Uterus (tissue), 3 donors: ENCODE measurements at regions not wholly inside any gene's neighbourhood (a gene's known extent, or its start where the extent isn't known, plus 50 kb on each side); places are given as distances from the start of the nearest gene placed in this dataset.

Experiments used
- DNase-seq, 2 donors: peaks; one replicate each; pipeline ENCODE4 v3.0.0-alpha.2; 2019 to 2020
- H3K27ac ChIP-seq, 2 donors: fragments of 200-600 bp; sonication (generic); 1 replicate in 1 of 2; 2 replicates in 1 of 2; pipeline ENCODE4 v1.5.1; 2016 to 2018
- H3K27me3 ChIP-seq, 2 donors: fragments of 200-600 bp; sonication (generic); one replicate each; pipeline ENCODE4 v1.5.1; 2018 to 2019; ENCODE audit warnings: control low read depth in 1 of 2
- H3K36me3 ChIP-seq, 2 donors: fragments of 200-600 bp; sonication (generic); one replicate each; pipeline ENCODE4 v1.5.1; 2019; ENCODE audit warnings: control low read depth in 1 of 2
- H3K4me1 ChIP-seq, 2 donors: fragments of 200-600 bp; sonication (generic); one replicate each; pipeline ENCODE4 v1.5.1; 2018 to 2019; ENCODE audit warnings: control low read depth in 1 of 2
- H3K4me3 ChIP-seq, 2 donors: fragments of 200-600 bp; sonication (generic); 1 replicate in 1 of 2; 2 replicates in 1 of 2; pipeline ENCODE4 v1.5.1; 2018 to 2019; ENCODE audit warnings: mild to moderate bottlenecking in 1 of 2
- H3K9me3 ChIP-seq, 2 donors: fragments of 200-600 bp; sonication (generic); one replicate each; pipeline ENCODE4 v1.5.1; 2019; ENCODE audit warnings: control low read depth in 1 of 2
- CTCF ChIP-seq, 4 experiments: fragments of 200-600 bp in 2 of 4; fragments of 450-650 bp in 2 of 4; sonication (generic) in 2 of 4; IDR thresholded peaks; one replicate each; pipeline ENCODE4 v1.5.1; 2016 to 2019; ENCODE audit warnings: antibody characterized with exemption in 4 of 4, mild to moderate bottlenecking in 2 of 4, moderate library complexity in 1 of 4
- POLR2A ChIP-seq, 2 donors: fragments of 450-650 bp; IDR thresholded peaks; one replicate each; pipeline ENCODE4 v1.6.1; 2016; ENCODE audit warnings: antibody characterized with exemption in 2 of 2, mild to moderate bottlenecking in 1 of 2, moderate library complexity in 1 of 2
- intact Hi-C: fragments of 100-400 bp; cut with DNase I; formaldehyde crosslinking; loops from one replicate; pipeline ENCODE4 v1.15.1; 2023; ENCODE audit warnings: low total_unique reads
- donor health status: DM: yes; HTN: yes; CAD: no.

- no peaks in the 10 kb centered on the region for H3K36me3 ChIP-seq
- no peak overlapping the region for H3K27ac ChIP-seq
- no peaks in the 10 kb centered on the region for H3K9me3 ChIP-seq
- no peaks in the 10 kb centered on the region for H3K27me3 ChIP-seq
- no peak for DNase-seq
- H3K4me1 ChIP-seq, result no peaks in the 10 kb centered on the region
- intact Hi-C loops, result no loop called here
- TF ChIP-seq POLR2A (IDR thresholded peaks at IDR 0.05), result no peak
- TF ChIP-seq CTCF (IDR thresholded peaks at IDR 0.05), result no peak
- no peak overlapping the region for H3K4me3 ChIP-seq
Observed at GRCh38 chr3:34399401-34399800, 601.0 kb downstream of the PDCD6IP start.

- intact Hi-C loops, result no loop called here
- TF ChIP-seq POLR2A (IDR thresholded peaks at IDR 0.05), result no peak
- TF ChIP-seq CTCF (IDR thresholded peaks at IDR 0.05), result no peak
- H3K36me3 ChIP-seq, result no peaks in the 10 kb centered on the region
Observed at GRCh38 chr3:34405159-34405558, 606.7 kb downstream of the PDCD6IP start.

GRCh38 chr3:34407281-34407680, 608.9 kb downstream of the PDCD6IP start:
- no peak for DNase-seq
- no peaks in the 10 kb centered on the region for H3K27me3 ChIP-seq
- no peaks in the 10 kb centered on the region for H3K4me1 ChIP-seq
- intact Hi-C loops, result no loop called here
- TF ChIP-seq CTCF (IDR thresholded peaks at IDR 0.05) (no peak), POLR2A (IDR thresholded peaks at IDR 0.05) (no peak)
- H3K27ac ChIP-seq, result no peak overlapping the region
- no peaks in the 10 kb centered on the region for H3K36me3 ChIP-seq
- no peak overlapping the region for H3K4me3 ChIP-seq
- H3K9me3 ChIP-seq, result no peaks in the 10 kb centered on the region

More at GRCh38 chr3:34405159-34405558, 606.7 kb downstream of the PDCD6IP start:
- no peak overlapping the region for H3K4me3 ChIP-seq
- no peaks in the 10 kb centered on the region for H3K27me3 ChIP-seq
- H3K27ac ChIP-seq, result no peak overlapping the region
- H3K9me3 ChIP-seq, result no peaks in the 10 kb centered on the region
- no peaks in the 10 kb centered on the region for H3K4me1 ChIP-seq
- no peak for DNase-seq

- H3K9me3 ChIP-seq, result no peaks in the 10 kb centered on the region
- intact Hi-C loops, result no loop called here
- H3K4me1 ChIP-seq, result no peaks in the 10 kb centered on the region
- no peak for DNase-seq
- H3K4me3 ChIP-seq, result no peak overlapping the region
- no peaks in the 10 kb centered on the region for H3K27me3 ChIP-seq
- H3K36me3 ChIP-seq, result no peaks in the 10 kb centered on the region
- H3K27ac ChIP-seq, result no peak overlapping the region
- TF ChIP-seq POLR2A (IDR thresholded peaks at IDR 0.05) (no peak), CTCF (IDR thresholded peaks at IDR 0.05) (no peak)
Observed at GRCh38 chr3:34408088-34408487, 609.7 kb downstream of the PDCD6IP start.

GRCh38 chr3:34411596-34411995, 613.2 kb downstream of the PDCD6IP start:
- Histone ChIP-seq H3K4me1 (no peaks in the 10 kb centered on the region), H3K27ac (no peak overlapping the region), H3K36me3 (no peaks in the 10 kb centered on the region), H3K9me3 (no peaks in the 10 kb centered on the region), H3K27me3 (no peaks in the 10 kb centered on the region), H3K4me3 (no peak overlapping the region)
- no peak for DNase-seq
- intact Hi-C loops, result no loop called here
- TF ChIP-seq CTCF (IDR thresholded peaks at IDR 0.05) (no peak), POLR2A (IDR thresholded peaks at IDR 0.05) (no peak)
